ENCODE measurements at regions not wholly inside any gene's neighbourhood (a gene's known extent, or its start where the extent isn't known, plus 50 kb on each side); places are given as distances from the start of the nearest gene placed in this dataset.

DNA sequence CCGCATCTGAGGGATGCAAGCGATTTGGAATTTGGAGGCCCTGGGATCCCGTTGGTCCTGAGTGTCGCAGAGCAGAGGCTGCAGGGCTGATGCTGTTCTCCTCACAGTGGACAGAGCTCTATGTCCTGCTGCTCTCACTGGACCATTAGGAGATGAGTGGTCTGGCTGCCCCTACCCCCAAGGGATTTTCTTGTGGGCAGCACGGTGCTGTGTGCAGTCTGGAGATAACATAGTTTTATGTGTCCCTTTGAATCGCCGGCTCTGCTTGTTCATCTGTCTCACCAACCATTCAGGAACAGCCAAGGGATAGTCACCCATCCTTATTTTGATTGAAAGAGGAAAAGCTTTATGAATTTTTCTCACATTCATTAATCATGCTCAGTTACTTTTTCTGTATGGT, 49.9 kb downstream of the CHRM3 start:
- TF ChIP-seq CTCF (IDR thresholded peaks at IDR 0.05), result no peak
- no peak for TF ChIP-seq EP300 (IDR thresholded peaks at IDR 0.05)
- no peak for TF ChIP-seq POLR2A (IDR thresholded peaks at IDR 0.05)
- H3K27ac ChIP-seq, result no peak overlapping the region
- no peak for DNase-seq
- intact Hi-C loops (cut with DNase I), result no loop called here
- no peaks in the 10 kb centered on the region for H3K27me3 ChIP-seq
- no peaks in the 10 kb centered on the region for H3K36me3 ChIP-seq
- H3K9me3 ChIP-seq, result no peaks in the 10 kb centered on the region
- 90 to 93% (median 93%) methylated on average over 7 of the region's 7 CpGs for WGBS, 3 donors
- H3K4me1 ChIP-seq (ENCODE audit: insufficient read depth), result no peaks in the 10 kb centered on the region
- no peak overlapping the region for H3K4me3 ChIP-seq

DNA sequence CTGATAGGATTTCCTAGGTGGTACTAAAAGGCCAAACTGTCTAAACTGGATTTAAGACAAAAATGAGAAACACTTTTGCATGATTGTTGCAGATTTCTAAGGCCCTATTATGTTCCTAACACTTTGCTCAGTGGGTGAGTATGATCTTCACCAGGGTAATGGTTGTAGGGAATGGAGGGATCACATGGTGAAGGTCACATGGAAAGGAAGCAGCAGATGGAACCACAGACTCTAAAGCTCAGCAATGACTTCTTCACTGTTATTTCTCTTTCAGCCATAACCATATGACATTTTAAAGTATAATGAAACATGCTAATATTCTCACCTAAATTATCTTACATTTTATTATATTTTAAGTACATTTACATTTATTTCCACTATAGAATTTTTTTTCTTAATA, 51.5 kb downstream of the CHRM3 start:
- H3K27me3 ChIP-seq, result no peaks in the 10 kb centered on the region
- no peak for DNase-seq
- H3K4me3 ChIP-seq, result no peak overlapping the region
- H3K36me3 ChIP-seq, result no peaks in the 10 kb centered on the region
- no peaks in the 10 kb centered on the region for H3K9me3 ChIP-seq
- TF ChIP-seq EP300 (IDR thresholded peaks at IDR 0.05), result no peak
- no peak for TF ChIP-seq CTCF (IDR thresholded peaks at IDR 0.05)
- no peak for TF ChIP-seq POLR2A (IDR thresholded peaks at IDR 0.05)
- no peak overlapping the region for H3K27ac ChIP-seq
- no peaks in the 10 kb centered on the region for H3K4me1 ChIP-seq (ENCODE audit: insufficient read depth)
- intact Hi-C loops (cut with DNase I), result no loop called here

GRCh38 chr1:239438891-239439290, 52.5 kb downstream of the CHRM3 start:
- intact Hi-C loops (cut with DNase I), result no loop called here
- Histone ChIP-seq H3K27ac (no peak overlapping the region), H3K4me3 (no peak overlapping the region), H3K4me1 (ENCODE audit: insufficient read depth) (no peaks in the 10 kb centered on the region), H3K9me3 (no peaks in the 10 kb centered on the region), H3K27me3 (no peaks in the 10 kb centered on the region), H3K36me3 (no peaks in the 10 kb centered on the region)
- whole genome bisulfite sequencing, 3 donors, result 91 to 95% (median 93%) methylated on average over 1 of the region's 1 CpG
- TF ChIP-seq POLR2A (IDR thresholded peaks at IDR 0.05) (no peak), CTCF (IDR thresholded peaks at IDR 0.05) (no peak), EP300 (IDR thresholded peaks at IDR 0.05) (no peak)
- no peak for DNase-seq

DNA sequence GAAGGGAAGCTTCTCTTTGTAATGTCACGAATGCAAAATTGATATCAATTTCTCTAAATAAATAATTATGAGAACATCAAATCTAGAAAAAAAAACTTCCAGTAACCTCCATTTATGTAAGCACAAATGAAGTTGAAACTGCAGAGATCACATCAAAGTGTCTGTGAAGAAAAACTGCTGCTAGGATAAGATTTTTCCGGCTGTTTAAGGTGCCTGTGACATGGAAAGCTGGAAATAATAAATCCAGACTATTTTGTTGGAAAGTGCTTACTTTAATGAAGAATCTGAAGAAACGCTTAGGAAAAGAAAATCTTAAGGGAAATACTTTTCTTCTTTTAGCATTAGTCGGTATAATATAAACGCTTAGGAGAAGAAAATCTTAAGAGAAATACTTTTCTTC, 57.0 kb downstream of the CHRM3 start:
- intact Hi-C loops (cut with DNase I), result no loop called here
- no peak for DNase-seq
- Histone ChIP-seq H3K4me3 (no peak overlapping the region), H3K27ac (no peak overlapping the region), H3K27me3 (no peaks in the 10 kb centered on the region), H3K36me3 (no peaks in the 10 kb centered on the region), H3K4me1 (ENCODE audit: insufficient read depth) (no peaks in the 10 kb centered on the region), H3K9me3 (no peaks in the 10 kb centered on the region)
- 46 to 66% (median 59%) methylated on average over 5 of the region's 5 CpGs for WGBS, 3 donors
- TF ChIP-seq EP300 (IDR thresholded peaks at IDR 0.05) (no peak), POLR2A (IDR thresholded peaks at IDR 0.05) (no peak), CTCF (IDR thresholded peaks at IDR 0.05) (no peak)

DNA sequence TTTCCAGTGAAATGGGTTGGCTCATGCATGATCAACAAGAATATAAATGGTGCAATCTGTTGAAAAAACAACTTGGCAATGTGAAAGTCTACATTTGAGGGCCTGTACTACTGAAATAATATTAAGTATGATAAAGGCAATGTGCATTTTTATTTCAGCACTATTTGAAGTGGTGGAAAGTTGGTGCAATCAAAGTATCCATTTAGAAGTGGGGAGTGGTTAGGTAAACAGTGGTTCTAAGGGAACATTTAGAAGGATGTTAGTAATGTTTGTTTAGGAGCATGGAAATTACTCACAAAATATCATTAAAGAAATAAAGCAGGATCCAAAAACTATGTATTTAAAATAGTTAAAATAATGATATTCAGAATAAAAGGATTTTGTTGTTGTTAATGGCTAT, 60.2 kb downstream of the CHRM3 start:
- Histone ChIP-seq H3K27me3 (no peaks in the 10 kb centered on the region), H3K36me3 (no peaks in the 10 kb centered on the region), H3K27ac (no peak overlapping the region), H3K4me1 (ENCODE audit: insufficient read depth) (peaks cover 4% of the 10 kb centered on the region), H3K4me3 (no peak overlapping the region), H3K9me3 (no peaks in the 10 kb centered on the region)
- DNase-seq, result no peak
- intact Hi-C loops (cut with DNase I), result no loop called here
- TF ChIP-seq CTCF (IDR thresholded peaks at IDR 0.05), result no peak
- no peak for TF ChIP-seq EP300 (IDR thresholded peaks at IDR 0.05)
- TF ChIP-seq POLR2A (IDR thresholded peaks at IDR 0.05), result no peak

Data from ovary (tissue), 7 donors.